ENCODE measurements at regions not wholly inside any gene's neighbourhood (a gene's known extent, or its start where the extent isn't known, plus 50 kb on each side); places are given as distances from the start of the nearest gene placed in this dataset.

- TF ChIP-seq SP2 (IDR thresholded peaks at IDR 0.05; ENCODE audit: low read length), result no peak
- no peak for TF ChIP-seq EGR1 (IDR thresholded peaks at IDR 0.05; ENCODE audit: borderline replicate concordance, low read depth, low read length)
Observed at GRCh38 chr5:133786420-133786819, 174.1 kb upstream of the FSTL4 start (continued).
